Lung (tissue), 11 donors: ENCODE measurements at regions not wholly inside any gene's neighbourhood (a gene's known extent, or its start where the extent isn't known, plus 50 kb on each side); places are given as distances from the start of the nearest gene placed in this dataset.

ENCODE experiments used
- ATAC-seq: fragments of 200-7000 bp; cut with Tn5 transposase; one replicate; pipeline ENCODE4 v1.9.1; 2020; ENCODE audit warnings: moderate number of reproducible peaks; ENCODE audit not compliant: insufficient read depth, low FRiP score
- DNase-seq, 3 donors: peaks; one replicate each; pipeline ENCODE4 v3.0.0-alpha.2; 2013 to 2017
- H3K27ac ChIP-seq, 2 donors: one replicate each; pipeline ENCODE4 v1.5.1; 2013; ENCODE audit warnings: mild to moderate bottlenecking in 2 of 2, moderate library complexity in 2 of 2, control low read depth in 1 of 2, inconsistent platforms in 1 of 2, low read depth in 1 of 2, low read length in 1 of 2
- H3K27me3 ChIP-seq, 3 donors: one replicate each; pipeline ENCODE4 v1.5.1; 2013; ENCODE audit warnings: low read length in 2 of 3; ENCODE audit not compliant: control insufficient read depth in 3 of 3, insufficient read depth in 3 of 3
- H3K36me3 ChIP-seq, 4 donors: one replicate each; pipeline ENCODE4 v1.5.1; 2013; ENCODE audit warnings: low read length in 4 of 4, mild to moderate bottlenecking in 1 of 4, moderate library complexity in 1 of 4; ENCODE audit not compliant: control insufficient read depth in 4 of 4, insufficient read depth in 4 of 4
- H3K4me1 ChIP-seq, 5 donors: one replicate each; pipeline ENCODE4 v1.5.1; 2013; ENCODE audit warnings: low read length in 5 of 5, mild to moderate bottlenecking in 2 of 5, moderate library complexity in 1 of 5; ENCODE audit not compliant: control insufficient read depth in 5 of 5, insufficient read depth in 5 of 5
- H3K4me3 ChIP-seq: one replicate; pipeline ENCODE4 v1.5.1; 2013; ENCODE audit warnings: mild to moderate bottlenecking, control low read depth, moderate library complexity
- H3K9ac ChIP-seq, 2 donors: one replicate each; pipeline ENCODE4 v1.5.1; 2013; ENCODE audit warnings: low read length in 2 of 2, control low read depth in 1 of 2; ENCODE audit not compliant: insufficient read depth in 1 of 2
- H3K9me3 ChIP-seq, 4 donors: one replicate each; pipeline ENCODE4 v1.5.1; 2013; ENCODE audit warnings: low read length in 3 of 4, mild to moderate bottlenecking in 1 of 4, moderate library complexity in 1 of 4; ENCODE audit not compliant: control insufficient read depth in 4 of 4, insufficient read depth in 3 of 4
- WGBS, 2 donors: extraction: QIAGEN DNeasy Blood & Tissue Kit; methylation state at CpG; one replicate each; pipeline ENCODE4 v1.1.7; 2013; 5-methylcytosine and 5-hydroxymethylcytosine counted together
- TF ChIP-seq, protein P1 (sequence below): IDR thresholded peaks from 2 replicates; pipeline ENCODE4 v1.5.1; 2012; ENCODE audit warnings: mild to moderate bottlenecking; ENCODE audit errors: control extremely low read depth, extremely low read depth
- donor health status: control.
- donor health status: control.
- donor health status: Bipolar disorder and iron deficiency.
- donor health status: healthy.
- donor health status: DM: yes; HTN: yes; CAD: no.

DNA sequence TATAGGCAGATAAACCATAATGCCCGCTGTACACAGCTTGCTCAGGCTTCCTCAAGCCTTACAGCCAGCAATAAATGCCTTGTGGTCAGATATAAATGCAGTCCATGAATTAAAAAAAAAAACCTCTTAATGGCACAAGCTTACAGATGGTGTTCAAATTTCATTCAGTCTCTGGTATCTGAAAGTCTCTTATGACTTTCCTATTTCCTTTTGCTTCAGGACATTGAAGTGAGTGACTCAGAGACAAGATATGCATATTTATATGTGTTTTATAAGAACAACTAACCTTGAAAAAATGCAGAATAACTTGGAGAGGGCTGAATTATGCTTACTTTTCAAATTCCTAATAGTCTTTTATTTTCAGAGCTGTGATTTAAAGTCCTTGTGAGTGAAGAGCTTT, 426.9 kb upstream of the MIS18BP1 start:
- H3K27me3 ChIP-seq, result no peaks in the 10 kb centered on the region
- no peaks in the 10 kb centered on the region for H3K9me3 ChIP-seq
- H3K27ac ChIP-seq, result no peak overlapping the region
- H3K4me1 ChIP-seq, result no peaks in the 10 kb centered on the region
- WGBS, 2 donors, result 73 to 76% methylated on average over 1 of the region's 1 CpG
- no peaks in the 10 kb centered on the region for H3K36me3 ChIP-seq
- TF ChIP-seq, protein P1, sequence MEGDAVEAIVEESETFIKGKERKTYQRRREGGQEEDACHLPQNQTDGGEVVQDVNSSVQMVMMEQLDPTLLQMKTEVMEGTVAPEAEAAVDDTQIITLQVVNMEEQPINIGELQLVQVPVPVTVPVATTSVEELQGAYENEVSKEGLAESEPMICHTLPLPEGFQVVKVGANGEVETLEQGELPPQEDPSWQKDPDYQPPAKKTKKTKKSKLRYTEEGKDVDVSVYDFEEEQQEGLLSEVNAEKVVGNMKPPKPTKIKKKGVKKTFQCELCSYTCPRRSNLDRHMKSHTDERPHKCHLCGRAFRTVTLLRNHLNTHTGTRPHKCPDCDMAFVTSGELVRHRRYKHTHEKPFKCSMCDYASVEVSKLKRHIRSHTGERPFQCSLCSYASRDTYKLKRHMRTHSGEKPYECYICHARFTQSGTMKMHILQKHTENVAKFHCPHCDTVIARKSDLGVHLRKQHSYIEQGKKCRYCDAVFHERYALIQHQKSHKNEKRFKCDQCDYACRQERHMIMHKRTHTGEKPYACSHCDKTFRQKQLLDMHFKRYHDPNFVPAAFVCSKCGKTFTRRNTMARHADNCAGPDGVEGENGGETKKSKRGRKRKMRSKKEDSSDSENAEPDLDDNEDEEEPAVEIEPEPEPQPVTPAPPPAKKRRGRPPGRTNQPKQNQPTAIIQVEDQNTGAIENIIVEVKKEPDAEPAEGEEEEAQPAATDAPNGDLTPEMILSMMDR, result no peak
- ATAC-seq (peak; percentile 87), DNase-seq (peak in 2 of 3 donors; percentile 3 to 4)
- no peak overlapping the region for H3K9ac ChIP-seq
- H3K4me3 ChIP-seq, result no peak overlapping the region

DNA sequence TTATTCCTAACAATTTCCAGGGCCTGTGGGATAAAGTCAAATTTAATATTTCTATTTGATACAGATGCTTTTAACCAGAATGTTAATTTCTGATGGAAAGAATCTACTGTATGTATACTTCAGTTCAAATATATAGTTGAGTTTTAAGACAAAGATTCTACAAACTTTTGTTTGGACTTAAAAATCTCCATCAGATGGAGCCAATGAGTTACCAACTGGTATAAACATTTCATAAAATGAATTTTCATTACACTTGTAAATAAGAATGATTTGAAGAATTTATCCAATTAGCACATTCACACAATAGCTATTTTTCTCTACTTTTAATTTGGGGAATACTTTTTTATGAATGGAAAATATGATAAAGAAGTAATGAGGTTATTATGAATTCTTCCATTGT, 425.2 kb upstream of the MIS18BP1 start:
- Histone ChIP-seq H3K4me3 (no peak overlapping the region), H3K9me3 (no peaks in the 10 kb centered on the region), H3K36me3 (no peaks in the 10 kb centered on the region), H3K9ac (no peak overlapping the region), H3K4me1 (no peaks in the 10 kb centered on the region), H3K27ac (no peak overlapping the region), H3K27me3 (no peaks in the 10 kb centered on the region)
- no peak for DNase-seq
- ATAC-seq, result no peak
- TF ChIP-seq, protein P1, result no peak

DNA sequence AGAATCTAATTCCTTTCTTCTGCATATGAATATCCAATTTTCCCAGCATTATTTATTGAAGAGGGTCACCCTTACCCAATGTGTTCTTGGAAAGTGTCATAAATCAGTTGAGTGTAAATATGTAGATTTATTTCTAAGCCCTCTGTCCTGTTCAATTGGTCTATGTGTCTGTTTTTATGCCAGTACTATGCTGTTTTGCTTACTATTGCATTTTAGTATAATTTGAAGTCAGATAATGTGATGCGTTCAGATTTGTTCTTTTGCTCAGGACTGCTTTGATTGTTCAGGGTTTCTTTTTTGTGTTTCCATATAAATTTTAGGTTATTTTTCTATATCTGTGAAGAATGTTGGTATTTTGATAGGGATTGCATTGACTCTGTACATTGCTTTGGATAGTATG, 420.4 kb upstream of the MIS18BP1 start:
- Histone ChIP-seq H3K9me3 (no peaks in the 10 kb centered on the region), H3K27me3 (no peaks in the 10 kb centered on the region), H3K4me1 (no peaks in the 10 kb centered on the region), H3K36me3 (no peaks in the 10 kb centered on the region), H3K9ac (no peak overlapping the region), H3K4me3 (no peak overlapping the region), H3K27ac (no peak overlapping the region)
- TF ChIP-seq, protein P1, result no peak
- WGBS, 2 donors, result 92 to 100% methylated on average over 1 of the region's 1 CpG
- no peak for ATAC-seq
- no peak for DNase-seq

DNA sequence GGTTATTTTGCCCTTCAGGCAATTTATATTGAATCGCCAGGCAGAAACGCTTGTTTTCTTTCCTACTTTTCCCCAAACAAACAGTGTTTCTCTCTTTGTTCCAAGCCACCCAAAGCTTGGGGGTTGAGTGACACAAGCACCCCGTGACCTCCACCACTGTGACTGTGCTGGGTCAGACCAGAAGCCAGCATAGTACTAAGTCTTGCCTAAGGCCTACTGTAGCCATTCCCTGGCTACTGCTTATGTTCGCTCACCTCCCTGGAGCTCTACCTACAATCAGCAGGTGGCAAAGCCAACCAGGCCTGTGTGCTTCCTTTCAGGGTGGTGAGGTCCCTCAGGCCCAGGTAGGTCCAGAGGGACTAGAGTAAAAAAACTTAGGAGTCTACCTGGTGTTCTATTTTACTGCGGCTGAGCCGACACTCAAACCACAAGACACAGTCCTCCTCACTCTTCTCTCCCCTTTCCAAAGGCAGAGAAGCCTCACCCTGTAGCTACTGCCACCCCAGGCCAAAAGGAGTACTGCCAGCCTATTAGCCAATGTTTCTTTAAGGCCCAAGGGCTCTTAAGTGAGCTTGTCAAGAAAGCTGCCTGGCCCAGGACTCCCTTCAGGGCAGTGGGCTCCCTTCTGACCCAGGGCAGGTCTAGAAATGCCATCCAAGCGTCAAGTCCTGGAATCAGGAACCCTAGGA, 411.8 kb upstream of the MIS18BP1 start:
- H3K9me3 ChIP-seq, result peaks cover 0 to 7% (median 0%) of the 10 kb centered on the region in 4 donors
- WGBS, 2 donors, result 85 to 87% methylated on average over 7 of the region's 7 CpGs
- ATAC-seq (no peak), DNase-seq (no peak)
- H3K9ac ChIP-seq, result no peak overlapping the region
- no peaks in the 10 kb centered on the region for H3K4me1 ChIP-seq
- no peak overlapping the region for H3K27ac ChIP-seq
- no peak overlapping the region for H3K4me3 ChIP-seq
- TF ChIP-seq, protein P1, result no peak
- H3K36me3 ChIP-seq, result no peaks in the 10 kb centered on the region
- H3K27me3 ChIP-seq, result no peaks in the 10 kb centered on the region
